ENCODE measurements at regions not wholly inside any gene's neighbourhood (a gene's known extent, or its start where the extent isn't known, plus 50 kb on each side); places are given as distances from the start of the nearest gene placed in this dataset.

DNA sequence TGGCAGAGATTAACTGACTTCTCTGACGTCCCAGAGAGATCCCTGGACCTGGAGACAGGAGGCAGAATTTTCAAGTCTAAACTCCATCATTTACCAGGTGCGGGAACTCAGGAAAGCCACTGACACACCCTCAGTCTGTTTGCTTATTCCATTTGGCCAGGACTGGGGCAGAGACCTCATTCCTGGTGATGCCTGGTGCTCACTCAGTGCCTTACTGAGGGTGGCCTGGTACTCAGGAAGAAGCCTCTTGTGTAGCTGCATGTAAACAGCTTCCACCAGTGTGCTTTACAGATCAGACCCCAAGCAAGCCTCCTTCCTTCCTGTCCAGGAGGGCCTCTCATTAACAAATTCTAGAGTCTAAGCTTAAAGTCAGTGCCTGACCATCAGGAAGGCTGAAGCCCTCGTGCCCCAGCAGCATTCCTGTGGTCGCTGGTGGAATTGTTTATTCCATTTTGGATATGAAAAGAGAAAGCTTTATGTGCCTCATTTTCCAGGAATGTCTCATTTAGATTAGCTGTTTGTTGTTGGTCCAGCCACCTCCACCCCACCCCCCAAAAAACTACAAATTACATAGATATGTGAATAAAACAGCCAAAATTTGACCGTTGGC is 236.1 kb upstream of the CDH5 start:
- H3K27ac ChIP-seq = peak overlapping the region; percentile 44
- H3K4me3 ChIP-seq = no peak overlapping the region
- H3K4me1 ChIP-seq = peaks cover 21% of the 10 kb centered on the region
- H3K27me3 ChIP-seq = no peaks in the 10 kb centered on the region
- intact Hi-C loops (cut with DNase I) = no loop called here
- TF ChIP-seq POLR2AphosphoS5 (IDR thresholded peaks at IDR 0.05; ENCODE audit: insufficient read depth in 1 of 2, low read depth in 1 of 2) (no peak), POLR2A (IDR thresholded peaks at IDR 0.05) (no peak), CTCF (IDR thresholded peaks at IDR 0.05) (no peak)
- no peaks in the 10 kb centered on the region for H3K9me3 ChIP-seq
- DNase-seq (ENCODE audit: extremely low spot score in 2 of 2) = no peak
- no peaks in the 10 kb centered on the region for H3K36me3 ChIP-seq

GRCh38 chr16:66129196-66129595 is 237.3 kb upstream of the CDH5 start:
- no peaks in the 10 kb centered on the region for H3K36me3 ChIP-seq
- H3K4me1 ChIP-seq = peaks cover 14% of the 10 kb centered on the region
- intact Hi-C loops (cut with DNase I) = no loop called here
- no peak overlapping the region for H3K27ac ChIP-seq
- DNase-seq (ENCODE audit: extremely low spot score in 2 of 2) = no peak
- TF ChIP-seq POLR2A (IDR thresholded peaks at IDR 0.05) (no peak), POLR2AphosphoS5 (IDR thresholded peaks at IDR 0.05; ENCODE audit: insufficient read depth in 1 of 2, low read depth in 1 of 2) (no peak), CTCF (IDR thresholded peaks at IDR 0.05) (no peak)
- H3K4me3 ChIP-seq = no peak overlapping the region
- no peaks in the 10 kb centered on the region for H3K27me3 ChIP-seq
- no peaks in the 10 kb centered on the region for H3K9me3 ChIP-seq

DNA sequence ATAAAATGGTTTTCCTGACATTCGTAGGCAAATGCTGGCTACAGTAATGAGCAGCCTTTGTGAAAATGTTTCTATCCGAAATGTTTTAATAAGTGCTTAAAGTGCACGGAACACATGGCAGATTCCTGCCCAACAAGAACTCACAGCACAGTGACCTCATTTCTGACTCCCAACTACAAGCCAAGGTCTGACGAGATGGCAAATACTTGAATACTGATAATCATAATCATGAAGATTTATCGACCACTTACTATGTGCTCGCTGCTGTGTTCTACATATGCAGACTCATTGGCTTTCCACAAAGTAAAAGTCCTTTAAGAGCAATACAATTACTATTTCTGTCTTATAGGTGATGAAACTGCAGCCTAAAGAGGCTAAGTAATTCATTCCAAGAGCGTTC is 238.1 kb upstream of the CDH5 start:
- intact Hi-C loops (cut with DNase I) = no loop called here
- H3K36me3 ChIP-seq = no peaks in the 10 kb centered on the region
- DNase-seq (ENCODE audit: extremely low spot score in 2 of 2) = no peak

GRCh38 chr16:66127459-66128370 is 238.8 kb upstream of the CDH5 start:
- TF ChIP-seq POLR2A (IDR thresholded peaks at IDR 0.05) (no peak), CTCF (IDR thresholded peaks at IDR 0.05) (no peak), POLR2AphosphoS5 (IDR thresholded peaks at IDR 0.05; ENCODE audit: insufficient read depth in 1 of 2, low read depth in 1 of 2) (no peak)
- H3K4me1 ChIP-seq = peaks cover 14% of the 10 kb centered on the region
- no peak overlapping the region for H3K4me3 ChIP-seq
- H3K27me3 ChIP-seq = no peaks in the 10 kb centered on the region
- no peaks in the 10 kb centered on the region for H3K9me3 ChIP-seq
- no peak overlapping the region for H3K27ac ChIP-seq
- intact Hi-C loops (cut with DNase I) = no loop called here
- H3K36me3 ChIP-seq = no peaks in the 10 kb centered on the region
- DNase-seq (ENCODE audit: extremely low spot score in 2 of 2) = no peak

More for the DNA sequence above, 238.1 kb upstream of the CDH5 start:
- Histone ChIP-seq H3K4me3 (no peak overlapping the region), H3K9me3 (no peaks in the 10 kb centered on the region), H3K27ac (no peak overlapping the region), H3K4me1 (peaks cover 14% of the 10 kb centered on the region), H3K27me3 (no peaks in the 10 kb centered on the region)
- TF ChIP-seq POLR2AphosphoS5 (IDR thresholded peaks at IDR 0.05; ENCODE audit: insufficient read depth in 1 of 2, low read depth in 1 of 2) (no peak), CTCF (IDR thresholded peaks at IDR 0.05) (no peak), POLR2A (IDR thresholded peaks at IDR 0.05) (no peak)

GRCh38 chr16:66121466-66121865 is 245.0 kb upstream of the CDH5 start:
- no peak for TF ChIP-seq POLR2AphosphoS5 (IDR thresholded peaks at IDR 0.05; ENCODE audit: insufficient read depth in 1 of 2, low read depth in 1 of 2)
- no peak for TF ChIP-seq CTCF (IDR thresholded peaks at IDR 0.05)
- no peak for TF ChIP-seq POLR2A (IDR thresholded peaks at IDR 0.05)
- no peaks in the 10 kb centered on the region for H3K9me3 ChIP-seq
- no peak for DNase-seq (ENCODE audit: extremely low spot score in 2 of 2)
- no peaks in the 10 kb centered on the region for H3K4me1 ChIP-seq
- H3K4me3 ChIP-seq = no peak overlapping the region
- no peaks in the 10 kb centered on the region for H3K27me3 ChIP-seq
- no peaks in the 10 kb centered on the region for H3K36me3 ChIP-seq
- intact Hi-C loops (cut with DNase I) = no loop called here
- no peak overlapping the region for H3K27ac ChIP-seq
